ENCODE measurements at regions not wholly inside any gene's neighbourhood (a gene's known extent, or its start where the extent isn't known, plus 50 kb on each side); places are given as distances from the start of the nearest gene placed in this dataset.
"Not testable (repeated sequence)": the region's sequence is repeated elsewhere in the genome, so short reads cannot be mapped to it uniquely, and the experiment has no call there.

- DNase-seq: no peak
Observed at GRCh38 chr3:152104847-152105415, 163.8 kb upstream of the MBNL1 start.

- DNase-seq: no peak
Observed at GRCh38 chr3:152105446-152105845, 163.3 kb upstream of the MBNL1 start.

- DNase-seq: no peak
Observed at GRCh38 chr3:152109038-152109437, 159.7 kb upstream of the MBNL1 start.

- no peak for DNase-seq
Observed at GRCh38 chr3:152113413-152113812, 155.3 kb upstream of the MBNL1 start.

- DNase-seq: no peak
Observed at GRCh38 chr3:152113992-152114651, 154.6 kb upstream of the MBNL1 start.

- DNase-seq: no peak
Observed at GRCh38 chr3:152120601-152121269, 148.0 kb upstream of the MBNL1 start.

- no peak for DNase-seq
Observed at GRCh38 chr3:152121270-152121636, 147.5 kb upstream of the MBNL1 start.

GRCh38 chr3:152122851-152123250 lies 145.9 kb upstream of the MBNL1 start:
- no peak for DNase-seq

- no peak for DNase-seq
Observed at GRCh38 chr3:152123457-152123856, 145.3 kb upstream of the MBNL1 start.

- DNase-seq: no peak
Observed at GRCh38 chr3:152126260-152126659, 142.5 kb upstream of the MBNL1 start.

GRCh38 chr3:152127058-152127457 lies 141.7 kb upstream of the MBNL1 start:
- DNase-seq: no peak

GRCh38 chr3:152128356-152128755 lies 140.4 kb upstream of the MBNL1 start:
- no peak for DNase-seq

GRCh38 chr3:152139651-152140050 lies 129.1 kb upstream of the MBNL1 start:
- no peak for DNase-seq

GRCh38 chr3:152146461-152146860 lies 122.3 kb upstream of the MBNL1 start:
- DNase-seq: no peak

GRCh38 chr3:152147748-152148147 lies 121.0 kb upstream of the MBNL1 start:
- DNase-seq: no peak

- no peak for DNase-seq
Observed at GRCh38 chr3:152148579-152148978, 120.2 kb upstream of the MBNL1 start.

- no peak for DNase-seq
Observed at GRCh38 chr3:152149832-152150231, 118.9 kb upstream of the MBNL1 start.

- DNase-seq: no peak
Observed at GRCh38 chr3:152151216-152151876, 117.4 kb upstream of the MBNL1 start.

- not testable (repeated sequence) for DNase-seq
Observed at GRCh38 chr3:152151877-152152765, 116.6 kb upstream of the MBNL1 start.

- DNase-seq: not testable (repeated sequence)
Observed at GRCh38 chr3:152153115-152153514, 115.6 kb upstream of the MBNL1 start.

- DNase-seq: no peak
Observed at GRCh38 chr3:152155246-152156020, 113.3 kb upstream of the MBNL1 start.

GRCh38 chr3:152156880-152157279 lies 111.8 kb upstream of the MBNL1 start:
- no peak for DNase-seq
